IMR-90 (cell line): ENCODE measurements at regions not wholly inside any gene's neighbourhood (a gene's known extent, or its start where the extent isn't known, plus 50 kb on each side); places are given as distances from the start of the nearest gene placed in this dataset.

Experiments
- ATAC-seq: fragments of 200-7000 bp; cut with Tn5 transposase; 2 replicates; pipeline ENCODE4 v1.9.1; 2020; ENCODE audit warnings: low read depth, mild to moderate bottlenecking, moderate library complexity
- BruUV-seq: library from RNA; stranded (reverse); fragments of 400-500 nt; replicated peaks from 2 replicates; lab custom pipeline; 2021; lab: Mats Ljungman, UMichigan
- CTCF ChIA-PET: fragments of 300-600 bp; formaldehyde crosslinking; extraction: SDS; loops from one replicate; lab custom pipeline; 2021; ENCODE audit warnings: antibody characterized with exemption; lab: Yijun Ruan, JAX
- POLR2A ChIA-PET: fragments of 300-600 bp; sonication (Branson Sonifier 250); formaldehyde crosslinking; loops from one replicate; lab custom pipeline; 2022; ENCODE audit warnings: antibody characterized with exemption; ENCODE audit not compliant: unreplicated experiment; lab: Charles Lee
- DNase-seq: peaks from one replicate; pipeline ENCODE4 v3.0.0; 2013
- H2AFZ ChIP-seq: replicated peaks from 2 replicates; pipeline ENCODE3; 2013; ENCODE audit warnings: low read length, mild to moderate bottlenecking; ENCODE audit not compliant: poor library complexity
- H2AK5ac ChIP-seq: 2 replicates; pipeline ENCODE4 v1.6.1; 2013; ENCODE audit warnings: low read depth, low read length, inconsistent platforms
- H2AK9ac ChIP-seq: replicated peaks from 2 replicates; pipeline ENCODE3; 2013; ENCODE audit warnings: mild to moderate bottlenecking, low read depth, low read length, moderate library complexity; ENCODE audit not compliant: poor library complexity
- H2BK120ac ChIP-seq: 2 replicates; pipeline ENCODE4 v1.6.1; 2013; ENCODE audit warnings: low read depth, low read length, inconsistent platforms
- H2BK15ac ChIP-seq: 3 replicates; pipeline ENCODE4 v1.6.1; 2013; ENCODE audit warnings: low read depth, low read length, inconsistent platforms
- H2BK20ac ChIP-seq: 2 replicates; pipeline ENCODE4 v1.6.1; 2013; ENCODE audit warnings: low read depth, mild to moderate bottlenecking, inconsistent platforms, low read length, moderate library complexity
- H2BK5ac ChIP-seq: 2 replicates; pipeline ENCODE4 v1.6.1; 2013; ENCODE audit warnings: mild to moderate bottlenecking, low read depth, low read length, inconsistent platforms; ENCODE audit not compliant: poor library complexity, severe bottlenecking
- H3K14ac ChIP-seq: replicated peaks from 2 replicates; pipeline ENCODE4 v1.6.1; 2013; ENCODE audit warnings: low read depth, low read length, inconsistent platforms
- H3K18ac ChIP-seq: 2 replicates; pipeline ENCODE4 v1.6.1; 2013; ENCODE audit warnings: low read depth, low read length, control low read depth
- H3K23ac ChIP-seq: 2 replicates; pipeline ENCODE4 v1.6.1; 2013; ENCODE audit warnings: low read depth, low read length, inconsistent platforms
- H3K27ac ChIP-seq: 2 replicates; pipeline ENCODE4 v1.5.1; 2013; ENCODE audit warnings: mild to moderate bottlenecking, control low read depth, low read length; ENCODE audit not compliant: insufficient read depth
- H3K27me3 ChIP-seq: 2 replicates; pipeline ENCODE4 v1.6.1; 2013; ENCODE audit warnings: low read length; ENCODE audit not compliant: control insufficient read depth, insufficient read depth
- H3K36me3 ChIP-seq: 2 replicates; pipeline ENCODE4 v1.6.1; 2013; ENCODE audit warnings: low read length, mixed read lengths; ENCODE audit not compliant: control insufficient read depth, insufficient read depth
- H3K4ac ChIP-seq: 2 replicates; pipeline ENCODE4 v1.6.1; 2013; ENCODE audit warnings: low read depth, low read length, inconsistent platforms
- H3K4me1 ChIP-seq: 2 replicates; pipeline ENCODE4 v1.6.1; 2013; ENCODE audit warnings: low read length, mixed read lengths; ENCODE audit not compliant: control insufficient read depth, insufficient read depth
- H3K4me2 ChIP-seq: 2 replicates; pipeline ENCODE4 v1.6.1; 2013; ENCODE audit warnings: low read depth, mild to moderate bottlenecking, control low read depth, low read length, moderate library complexity
- H3K4me3 ChIP-seq: 2 replicates; pipeline ENCODE4 v1.5.1; 2013; ENCODE audit warnings: low read depth, mild to moderate bottlenecking, control low read depth, low read length, moderate library complexity; ENCODE audit not compliant: insufficient read depth
- H3K56ac ChIP-seq: 2 replicates; pipeline ENCODE4 v1.6.1; 2013; ENCODE audit warnings: low read length, inconsistent platforms; ENCODE audit not compliant: insufficient read depth; ENCODE audit errors: extremely low read depth
- H3K79me1 ChIP-seq, 2 experiments: 2 replicates each; pipeline ENCODE4 v1.6.1; 2013; ENCODE audit warnings: low read length in 2 of 2, inconsistent platforms in 1 of 2, low read depth in 1 of 2
- H3K9ac ChIP-seq: 2 replicates; pipeline ENCODE4 v1.6.1; 2013; ENCODE audit warnings: low read depth, low read length, control low read depth
- H3K9me1 ChIP-seq: 2 replicates; pipeline ENCODE4 v1.6.1; 2013; ENCODE audit warnings: low read length, inconsistent platforms; ENCODE audit not compliant: insufficient read depth
- H3K9me3 ChIP-seq: 2 replicates; pipeline ENCODE4 v1.6.1; 2013; ENCODE audit warnings: low read length; ENCODE audit not compliant: control insufficient read depth, insufficient read depth
- H4K20me1 ChIP-seq: 2 replicates; pipeline ENCODE4 v1.6.1; 2013; ENCODE audit warnings: low read length, inconsistent platforms; ENCODE audit not compliant: insufficient read depth
- H4K5ac ChIP-seq: 2 replicates; pipeline ENCODE4 v1.6.1; 2013; ENCODE audit warnings: mild to moderate bottlenecking, low read depth, low read length, control low read depth
- H4K8ac ChIP-seq, 2 experiments: 2 replicates each; pipeline ENCODE4 v1.6.1; 2013; ENCODE audit warnings: low read depth in 2 of 2, low read length in 2 of 2, control low read depth in 1 of 2, inconsistent platforms in 1 of 2
- H4K91ac ChIP-seq: 2 replicates; pipeline ENCODE4 v1.6.1; 2013; ENCODE audit warnings: low read depth, low read length, inconsistent platforms; ENCODE audit not compliant: insufficient read depth
- BHLHE40 ChIP-seq: fragments of 150-350 bp; IDR thresholded peaks from 2 replicates; pipeline ENCODE4 v1.6.1; 2016; ENCODE audit warnings: mild to moderate bottlenecking, low read depth, low read length
- MAFK ChIP-seq: IDR thresholded peaks from 2 replicates; pipeline ENCODE4 v1.6.1; 2012; ENCODE audit warnings: low read depth, low read length, improper control_type of control experiment
- MAZ ChIP-seq: IDR thresholded peaks from 2 replicates; pipeline ENCODE4 v1.6.1; 2012; ENCODE audit warnings: low read depth, mild to moderate bottlenecking, low read length, improper control_type of control experiment, moderate library complexity, borderline replicate concordance
- MXI1 ChIP-seq: IDR thresholded peaks from 2 replicates; pipeline ENCODE4 v1.6.1; 2012; ENCODE audit warnings: low read depth, mild to moderate bottlenecking, low read length, moderate library complexity, borderline replicate concordance
- RCOR1 ChIP-seq: IDR thresholded peaks from 2 replicates; pipeline ENCODE4 v1.6.1; 2012; ENCODE audit warnings: mild to moderate bottlenecking, low read length, improper control_type of control experiment; ENCODE audit not compliant: insufficient replicate concordance
- SMC3 ChIP-seq: fragments of 150-350 bp; IDR thresholded peaks from 2 replicates; pipeline ENCODE4 v1.6.1; 2016; ENCODE audit warnings: low read depth, mild to moderate bottlenecking, antibody characterized with exemption, low read length, moderate library complexity
- WGBS, 2 experiments: methylation state at CpG; one replicate each; pipeline versions ENCODE4 v1.1.5 to v1.1.7; 2013; ENCODE audit warnings: missing lambda C conversion rate in 2 of 2; ENCODE audit not compliant: insufficient read length in 1 of 2; ENCODE audit errors: extremely low coverage in 2 of 2; 5-methylcytosine and 5-hydroxymethylcytosine counted together
- dilution Hi-C: fragments of 300-500 bp; cut with HindIII; formaldehyde crosslinking; loops from one replicate; pipeline ENCODE4 v1.14.3; 2018; ENCODE audit warnings: low sequenced_read_pairs; ENCODE audit not compliant: unreplicated experiment
- in situ Hi-C: fragments of 300-500 bp; cut with MboI; formaldehyde crosslinking; loops from 3 replicates; pipeline ENCODE4 v1.14.3; 2019; ENCODE audit warnings: low sequenced_read_pairs, inconsistent platforms, mixed read lengths
- intact Hi-C: fragments of 100-400 bp; cut with micrococcal nuclease; formaldehyde crosslinking; loops from 2 replicates; pipeline ENCODE4 v1.10.0; 2022

DNA sequence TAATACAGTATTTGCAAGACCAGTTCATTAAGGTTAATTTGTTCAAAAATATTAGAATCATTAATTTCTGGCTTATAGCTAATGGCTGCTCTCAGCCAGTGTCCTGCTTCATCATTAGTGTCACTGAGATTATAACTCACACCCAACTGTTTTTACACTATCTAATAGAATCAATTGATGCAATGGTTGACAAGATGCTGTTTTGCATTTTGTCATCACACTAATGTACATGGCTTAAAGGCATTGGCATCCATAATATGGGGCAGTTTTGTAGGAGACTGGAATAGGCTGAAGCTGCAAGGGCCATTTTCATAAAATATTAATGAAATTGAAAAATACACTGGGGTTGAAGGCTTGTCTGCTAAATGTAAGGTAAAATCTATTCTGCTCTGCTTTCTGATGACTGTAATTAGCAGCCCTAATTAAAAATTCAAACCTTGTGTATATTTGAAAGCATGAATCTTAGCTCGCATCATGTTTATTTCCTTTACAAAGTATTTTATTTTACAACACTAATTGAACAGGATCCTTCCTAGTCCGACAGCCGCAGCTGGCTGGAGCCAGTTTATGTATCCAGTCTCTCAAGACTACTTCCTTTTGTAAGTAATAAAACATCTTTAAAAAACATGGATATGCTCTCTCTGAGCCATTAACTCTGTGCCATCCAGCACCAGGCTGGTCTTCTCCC, 296.7 kb downstream of the POU4F1 start:
- Histone ChIP-seq H2BK15ac (no peak overlapping the region), H3K9me3 (no peaks in the 10 kb centered on the region), H2AK9ac (no peak overlapping the region), H4K8ac (no peak overlapping the region), H3K18ac (no peak overlapping the region), H3K36me3 (no peaks in the 10 kb centered on the region), H3K4me3 (no peak overlapping the region), H2BK20ac (no peak overlapping the region), H3K27me3 (no peaks in the 10 kb centered on the region), H2AK5ac (no peak overlapping the region), H3K79me1 (no peaks in the 10 kb centered on the region), H2BK120ac (no peak overlapping the region), H3K4ac (no peak overlapping the region), H4K5ac (no peak overlapping the region), H3K23ac (no peak overlapping the region), H3K9ac (no peak overlapping the region), H3K14ac (no peak overlapping the region), H3K56ac (no peak overlapping the region), H4K91ac (no peak overlapping the region), H3K27ac (no peak overlapping the region), H3K9me1 (no peaks in the 10 kb centered on the region), H2AFZ (no peak overlapping the region), H2BK5ac (no peak overlapping the region), H3K4me1 (no peaks in the 10 kb centered on the region), H3K4me2 (no peak overlapping the region), H4K20me1 (no peaks in the 10 kb centered on the region)
- in situ Hi-C loops = no loop called here
- DNase-seq (no peak), ATAC-seq (no peak)
- POLR2A ChIA-PET = no interaction called here
- CTCF ChIA-PET = no interaction called here
- TF ChIP-seq MAZ (no peak), SMC3 (no peak), MAFK (no peak), MXI1 (no peak), RCOR1 (no peak), BHLHE40 (no peak)
- BruUV-seq = no TSS peak
- dilution Hi-C loops = no loop called here
- intact Hi-C loops = no loop called here
- no CpG with 5 or more reads among the region's 3 CpGs for WGBS, 2 experiments
